ENCODE measurements at regions not wholly inside any gene's neighbourhood (a gene's known extent, or its start where the extent isn't known, plus 50 kb on each side); places are given as distances from the start of the nearest gene placed in this dataset.
"Not testable (repeated sequence)": the region's sequence is repeated elsewhere in the genome, so short reads cannot be mapped to it uniquely, and the experiment has no call there.

- DNase-seq, result no peak
Observed at GRCh38 chr7:109834851-109835250, 1256.1 kb upstream of the LRRN3 start.

GRCh38 chr7:109835577-109835976 lies 1255.3 kb upstream of the LRRN3 start:
- DNase-seq, result no peak

DNA sequence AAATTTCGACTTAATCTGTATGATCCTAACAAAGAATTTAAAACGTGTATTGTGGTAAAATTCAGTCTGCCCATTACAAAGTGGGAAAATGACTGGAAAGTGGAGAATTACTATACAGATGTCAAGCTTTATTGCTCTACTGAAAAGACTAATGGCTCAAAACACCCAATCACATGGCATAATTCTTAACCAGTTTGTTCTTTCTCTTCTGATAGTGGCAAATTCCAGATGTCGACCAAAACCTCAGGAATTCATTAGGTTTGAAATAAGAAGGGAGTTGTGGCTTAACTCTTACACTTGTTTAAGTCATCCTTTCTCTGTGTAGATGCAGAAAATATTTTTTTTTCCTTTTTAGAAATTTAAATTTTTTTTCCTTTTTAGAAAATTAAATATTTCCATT lies 1254.9 kb upstream of the LRRN3 start:
- DNase-seq, result no peak

DNA sequence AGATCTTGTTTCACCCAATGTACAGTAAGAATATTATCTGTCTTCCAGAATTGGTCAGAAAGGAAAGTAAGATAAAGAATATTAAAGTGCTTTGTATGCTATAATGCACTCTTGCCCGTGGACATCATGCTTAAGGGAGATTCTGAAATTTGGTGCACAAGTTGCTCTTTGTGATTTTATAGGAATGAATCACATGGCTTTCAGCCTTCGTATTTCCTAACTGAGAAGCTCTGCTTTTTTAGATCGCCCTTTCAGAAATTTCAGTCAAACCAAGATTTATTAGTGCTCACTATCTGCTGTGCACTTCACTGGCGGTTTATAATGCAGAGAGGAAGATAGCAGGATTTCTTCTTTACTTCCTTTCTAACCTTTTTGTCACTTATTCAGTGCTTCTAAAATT lies 1248.5 kb upstream of the LRRN3 start:
- no peak for DNase-seq

DNA sequence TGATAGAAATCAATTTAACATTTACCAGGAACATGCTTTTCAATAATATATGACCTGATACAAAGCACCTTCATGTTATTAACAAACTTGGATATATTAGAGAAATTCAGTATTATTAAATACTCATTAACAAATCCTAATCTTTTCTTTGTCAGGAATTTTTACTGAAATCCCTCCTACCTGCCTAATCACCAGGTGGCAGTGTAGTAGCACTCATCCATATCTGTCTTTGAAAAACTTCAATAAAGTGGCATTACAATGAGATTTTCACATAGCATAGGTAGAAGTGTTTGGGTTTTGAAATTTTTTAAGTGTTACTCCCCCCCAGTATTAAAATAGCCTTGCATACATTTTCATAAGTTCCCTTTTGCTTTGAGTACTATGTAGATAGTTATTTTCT lies 1246.6 kb upstream of the LRRN3 start:
- no peak for DNase-seq

DNA sequence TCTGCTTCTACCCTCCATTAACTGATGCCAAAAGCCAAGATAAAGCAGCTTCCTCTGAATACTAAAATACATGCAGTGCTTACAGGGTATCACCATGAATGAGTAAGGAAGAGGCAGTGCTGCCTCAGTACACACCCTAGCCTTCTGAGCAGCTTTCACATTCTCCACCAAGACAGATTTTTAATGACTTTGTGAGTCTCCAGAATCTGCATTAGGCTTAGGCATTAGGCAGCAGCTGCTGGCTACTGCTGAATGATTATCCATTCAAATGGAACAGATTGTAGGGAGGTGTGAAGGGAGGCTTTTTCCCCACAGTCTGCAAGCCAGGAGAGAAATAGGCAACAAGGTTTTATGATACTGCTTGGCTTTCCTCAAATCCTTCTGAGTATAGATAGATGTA lies 1226.7 kb upstream of the LRRN3 start:
- DNase-seq, result no peak

DNA sequence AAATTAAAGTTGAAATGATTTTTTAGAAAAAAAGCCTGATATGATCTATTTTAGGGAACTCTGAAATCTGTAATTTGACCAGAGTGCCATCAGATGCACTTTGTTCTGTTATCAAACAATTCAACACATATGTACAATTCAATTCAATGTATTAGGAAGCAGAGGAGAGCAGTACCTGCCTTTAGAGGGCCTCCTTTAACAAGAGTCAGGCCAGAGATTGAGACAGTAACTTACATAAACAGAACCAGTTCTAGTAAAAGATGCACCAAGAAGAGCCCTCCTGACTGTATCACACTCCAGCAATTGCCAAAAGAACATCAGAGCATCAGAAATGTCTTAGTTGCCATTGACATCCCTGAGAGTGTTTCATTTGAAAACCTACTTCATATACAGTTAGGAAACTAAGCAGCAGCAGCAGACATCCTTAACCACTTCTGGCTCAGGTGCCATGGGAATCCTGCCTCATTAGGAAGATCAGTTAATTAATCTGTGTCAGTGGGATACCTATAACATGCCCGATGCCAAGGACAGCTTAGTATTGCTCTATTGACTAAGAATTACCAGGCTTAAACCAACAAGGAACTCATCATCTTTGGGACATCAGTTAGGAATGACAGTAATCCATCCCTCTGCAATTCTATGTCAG lies 1222.6 kb upstream of the LRRN3 start:
- DNase-seq, result no peak

- peak; percentile 22 for DNase-seq
Observed at GRCh38 chr7:109873296-109873695, 1217.6 kb upstream of the LRRN3 start.

- DNase-seq, result no peak
Observed at GRCh38 chr7:109879287-109879828, 1211.6 kb upstream of the LRRN3 start.

DNA sequence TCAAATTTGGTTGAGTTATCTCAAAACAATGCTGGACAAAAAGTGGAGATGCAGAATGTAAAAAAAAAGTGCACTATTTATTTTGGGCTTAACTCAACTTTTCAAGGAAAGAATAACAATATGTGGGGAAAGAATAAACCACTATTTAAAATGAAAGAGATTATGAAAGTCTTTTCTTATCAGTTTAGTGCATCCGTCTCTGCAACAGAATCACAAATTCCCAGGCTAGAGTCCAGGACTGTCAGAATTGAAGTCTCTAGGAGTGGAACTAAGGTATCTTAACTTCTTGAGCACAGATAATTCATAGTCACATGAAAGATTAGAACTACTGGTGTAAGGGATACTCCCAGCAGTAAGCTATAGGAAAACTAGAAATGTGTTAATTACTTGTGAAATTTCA lies 1200.3 kb upstream of the LRRN3 start:
- DNase-seq, result no peak

DNA sequence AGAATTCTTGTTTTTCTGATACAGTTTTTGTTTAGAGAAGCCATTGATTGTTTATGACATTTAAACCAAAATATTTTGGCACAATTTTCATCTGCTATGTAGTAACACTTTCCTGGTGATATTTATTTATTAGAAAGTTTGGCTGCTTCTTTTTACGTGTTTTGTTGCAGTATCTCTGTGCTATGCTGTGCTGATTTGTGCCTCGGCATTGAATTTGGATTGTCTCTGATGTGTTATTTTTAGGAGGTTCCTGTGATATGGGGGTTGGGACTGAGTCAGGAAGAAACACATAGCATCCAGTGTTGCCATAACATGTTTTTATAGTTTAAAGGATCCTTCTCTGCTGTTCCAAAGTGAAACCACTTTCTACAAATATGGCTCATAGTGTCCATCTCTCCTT lies 1197.7 kb upstream of the LRRN3 start:
- DNase-seq, result no peak

GRCh38 chr7:109895536-109895935 lies 1195.4 kb upstream of the LRRN3 start:
- no peak for DNase-seq

DNA sequence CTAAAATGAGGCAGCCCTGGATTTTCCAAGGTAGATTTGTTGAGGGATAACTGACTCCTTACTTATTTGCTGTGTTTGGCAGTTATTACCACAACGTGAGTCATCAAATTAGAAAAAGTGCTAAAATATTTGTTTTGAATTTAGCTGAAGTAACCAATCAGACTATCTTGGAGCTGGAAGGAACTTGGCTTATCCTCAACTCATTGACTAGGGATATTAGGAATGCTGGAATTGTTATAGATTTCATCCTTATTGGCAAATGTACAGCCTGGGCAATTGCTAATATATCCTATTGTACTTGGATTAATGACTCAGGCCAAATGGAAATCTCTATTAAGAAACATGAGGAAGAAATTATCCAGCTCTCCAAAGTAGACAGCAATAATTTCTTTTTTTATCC lies 1189.0 kb upstream of the LRRN3 start:
- no peak for DNase-seq

- DNase-seq, result not testable (repeated sequence)
Observed at GRCh38 chr7:109905368-109906065, 1185.4 kb upstream of the LRRN3 start.

- DNase-seq, result no peak
Observed at GRCh38 chr7:109915670-109916069, 1175.3 kb upstream of the LRRN3 start.

GRCh38 chr7:109926738-109927137 lies 1164.2 kb upstream of the LRRN3 start:
- DNase-seq, result no peak

DNA sequence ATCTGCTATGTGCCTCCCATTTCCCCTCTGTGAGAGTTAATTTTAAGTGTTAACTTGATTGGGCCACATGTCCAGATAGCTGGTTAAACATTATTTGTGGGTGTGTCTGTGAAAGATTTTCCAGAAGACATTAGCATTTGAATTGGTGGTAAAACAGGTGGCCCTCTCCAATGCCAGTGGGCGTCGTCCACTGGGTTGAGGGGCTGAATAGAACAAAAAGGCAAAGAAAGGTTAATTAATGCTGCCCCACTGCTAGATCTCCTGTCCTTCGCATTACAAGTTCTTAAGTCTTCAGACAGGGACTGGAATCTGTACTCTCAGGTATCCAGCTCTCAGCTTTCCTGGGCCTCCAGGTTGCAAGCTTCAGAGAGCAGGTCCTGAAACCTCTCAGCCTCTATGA lies 1160.9 kb upstream of the LRRN3 start:
- DNase-seq, result no peak

GRCh38 chr7:109939207-109939606 lies 1151.7 kb upstream of the LRRN3 start:
- no peak for DNase-seq

GRCh38 chr7:109945820-109946518 lies 1145.0 kb upstream of the LRRN3 start:
- DNase-seq, result no peak

- no peak for DNase-seq
Observed at GRCh38 chr7:109950256-109950655, 1140.7 kb upstream of the LRRN3 start.

DNA sequence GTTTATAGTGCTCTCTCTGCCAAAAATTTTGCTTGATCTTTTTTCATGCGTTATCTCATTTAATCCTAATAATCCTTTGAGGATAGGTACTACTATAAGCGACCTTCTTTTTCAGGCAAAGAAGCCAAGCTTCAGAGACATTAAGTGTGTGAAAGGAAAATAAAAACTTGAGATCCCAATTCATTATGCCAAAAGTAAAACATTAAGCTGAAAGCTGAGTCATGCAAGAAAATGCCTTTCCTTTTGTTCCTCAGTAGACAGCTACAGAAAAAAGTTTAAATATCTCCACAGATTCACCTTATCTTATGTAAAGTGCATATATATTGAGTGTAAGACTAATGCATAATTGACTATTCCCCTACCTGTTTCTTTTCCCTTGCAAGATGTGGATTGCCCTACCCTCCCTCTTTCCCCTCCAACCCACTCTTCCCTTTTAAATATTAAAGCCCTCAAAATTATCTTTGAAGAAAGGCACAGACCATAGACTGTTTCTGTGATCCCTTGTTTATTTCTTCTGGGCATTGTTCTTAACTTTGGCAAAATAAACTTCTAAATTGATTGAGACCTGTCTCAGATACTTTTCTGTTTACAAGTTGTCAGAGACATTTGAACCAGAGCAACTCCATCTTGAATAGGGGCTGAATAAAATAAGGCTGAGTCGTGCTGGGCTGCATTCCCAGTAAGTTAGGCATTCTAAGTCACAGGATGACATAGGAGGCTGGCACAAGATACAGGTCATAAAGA lies 1139.9 kb upstream of the LRRN3 start:
- DNase-seq, result no peak

DNA sequence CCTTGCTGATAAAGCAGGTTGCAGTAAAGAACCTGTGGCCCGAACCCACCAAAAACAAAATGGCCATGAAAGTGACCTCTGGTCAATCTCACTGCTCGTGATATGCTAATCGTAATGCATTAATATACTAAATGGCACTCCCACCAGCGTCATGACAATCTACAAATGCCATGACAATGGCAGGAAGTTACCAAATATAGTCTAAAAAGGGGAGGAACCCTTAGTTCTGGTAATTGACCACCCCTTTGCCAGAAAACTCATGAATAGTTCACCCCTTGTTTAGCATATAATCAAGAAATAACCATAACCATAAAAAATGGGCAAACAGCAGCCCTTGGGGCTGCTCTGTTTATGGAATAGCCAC lies 1139.4 kb upstream of the LRRN3 start:
- DNase-seq, result no peak

DNA sequence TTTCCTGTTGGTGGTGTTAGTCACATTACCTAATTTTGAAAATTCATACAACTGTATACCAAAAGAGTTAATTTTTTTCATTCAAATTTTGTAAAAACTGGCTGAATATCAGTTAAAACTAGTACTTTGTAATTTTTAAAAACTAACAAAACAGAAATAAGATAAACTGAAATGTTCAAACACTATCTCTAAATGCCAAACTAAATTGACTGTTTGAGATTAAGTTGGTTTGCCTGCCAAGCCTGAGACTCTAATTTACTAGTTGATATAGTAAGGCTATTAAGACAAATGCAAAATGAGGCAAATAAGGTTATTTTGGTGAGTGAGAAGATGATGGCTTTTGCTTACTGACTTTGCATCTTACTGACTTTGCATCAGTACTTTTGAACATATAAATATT lies 1134.9 kb upstream of the LRRN3 start:
- DNase-seq, result no peak
